AG20443 (cell line): ENCODE measurements at regions not wholly inside any gene's neighbourhood (a gene's known extent, or its start where the extent isn't known, plus 50 kb on each side); places are given as distances from the start of the nearest gene placed in this dataset.

Source experiments
- DNase-seq: peaks from one replicate; pipeline ENCODE4 v3.0.0; 2012; ENCODE audit warnings: low spot score, mixed read lengths

DNA sequence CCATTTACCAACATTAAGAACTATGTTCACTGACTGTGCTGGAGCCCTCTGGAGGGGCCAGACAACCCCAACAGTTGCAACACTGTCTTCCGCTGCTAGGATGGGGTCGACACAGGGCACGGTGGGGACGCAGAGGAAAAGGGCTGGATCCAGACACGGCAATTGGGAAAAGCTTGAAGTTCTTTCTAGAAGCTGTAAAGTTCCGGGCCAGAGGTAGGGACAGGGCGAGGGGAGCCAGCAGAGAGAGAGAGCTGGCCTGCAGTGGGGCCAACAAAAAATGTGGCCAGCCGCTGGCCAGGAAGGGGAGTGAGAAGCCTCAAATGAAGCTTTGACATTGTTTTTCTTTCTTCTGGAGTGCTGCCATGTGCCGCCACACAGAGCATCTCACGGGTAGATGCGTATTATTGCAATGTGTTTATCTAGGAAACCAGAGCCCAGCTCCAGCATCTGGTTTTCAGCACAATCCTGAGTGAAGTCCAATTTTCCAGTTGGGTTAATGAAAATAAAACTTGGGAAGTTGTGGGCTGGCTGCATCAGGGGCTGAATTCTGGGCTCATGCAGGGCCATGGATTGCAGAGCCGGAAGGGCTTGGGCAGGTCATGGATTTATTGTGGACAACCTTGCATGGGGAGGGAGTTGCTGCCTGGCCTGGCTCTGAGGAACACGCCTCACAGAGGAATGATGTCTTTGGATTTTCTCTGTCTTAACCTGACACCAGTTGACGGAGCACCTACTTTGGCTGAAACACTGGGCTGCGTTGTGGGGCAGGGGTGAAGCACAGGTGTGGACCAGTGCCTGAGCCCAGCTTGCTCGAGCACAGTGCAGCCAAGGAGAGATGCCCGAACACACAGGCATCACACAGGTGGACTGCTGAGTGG, 67.6 kb upstream of the AMPD3 start:
- peak; percentile 77 for DNase-seq

GRCh38 chr11:10388101-10388500, 67.0 kb upstream of the AMPD3 start:
- DNase-seq, result no peak

GRCh38 chr11:10388574-10388973, 66.5 kb upstream of the AMPD3 start:
- no peak for DNase-seq

GRCh38 chr11:10390375-10390774, 64.7 kb upstream of the AMPD3 start:
- DNase-seq, result no peak

- DNase-seq, result peak; percentile 28
These were observed 62.7 kb upstream of the AMPD3 start for GRCh38 chr11:10392095-10393079.

GRCh38 chr11:10394229-10395101, 60.6 kb upstream of the AMPD3 start:
- DNase-seq, result peak; percentile 40

GRCh38 chr11:10395166-10395897, 59.7 kb upstream of the AMPD3 start:
- no peak for DNase-seq

DNA sequence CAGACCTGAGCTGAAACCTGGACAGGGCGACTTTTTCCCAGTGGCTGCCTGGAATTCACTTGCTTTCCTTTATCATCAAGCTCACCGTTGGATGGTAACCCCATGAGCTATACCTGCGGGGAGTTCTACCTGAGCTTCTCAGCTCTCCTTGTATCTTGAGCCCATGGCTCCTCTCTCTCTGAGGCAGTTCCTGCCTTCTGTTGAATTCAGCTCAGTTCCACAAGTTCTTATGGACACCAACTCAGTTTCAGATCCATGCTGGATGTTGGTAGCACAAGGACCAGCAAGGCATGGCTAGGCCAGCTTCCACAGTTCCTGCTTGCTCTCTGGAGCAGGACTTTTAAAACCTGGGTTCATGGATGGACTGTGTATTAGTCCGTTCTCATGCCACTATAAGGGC, 58.3 kb upstream of the AMPD3 start:
- no peak for DNase-seq

DNA sequence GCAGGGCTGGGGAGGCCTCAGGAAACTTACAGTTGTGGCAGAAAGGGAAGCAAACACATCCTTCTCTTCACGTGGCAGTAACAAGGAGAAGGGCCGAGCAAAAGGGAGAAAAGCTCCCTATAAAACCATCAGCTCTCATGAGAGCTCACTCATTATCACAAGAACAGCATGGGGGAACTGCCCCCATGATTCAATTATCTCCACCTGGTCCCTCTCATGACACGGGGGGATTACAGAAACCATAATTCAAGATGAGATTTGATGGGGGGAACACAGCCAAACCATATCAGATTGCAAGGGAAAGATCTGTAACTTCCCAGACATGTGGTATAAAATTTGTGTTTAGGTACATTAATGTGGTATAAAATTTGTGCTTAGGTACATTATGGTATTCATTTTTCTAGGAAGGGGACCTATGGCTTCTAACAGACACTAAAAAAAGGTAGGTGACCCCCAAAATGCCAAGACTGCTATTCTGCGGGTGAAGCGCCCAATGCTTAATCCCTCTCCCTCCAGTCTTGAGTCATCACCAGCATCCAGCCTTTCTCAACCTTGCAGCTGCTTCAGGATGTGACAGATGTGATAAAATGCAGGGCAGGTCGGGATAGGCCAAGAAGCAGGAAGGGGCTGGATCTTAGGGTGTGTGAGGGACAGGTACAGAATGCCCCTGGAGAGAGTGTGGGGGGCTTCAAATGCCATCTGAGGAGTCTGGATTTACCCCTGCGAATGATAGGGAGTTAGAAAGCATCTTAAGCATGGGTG, 57.7 kb upstream of the AMPD3 start:
- DNase-seq, result no peak

- DNase-seq, result no peak
These were observed 56.5 kb upstream of the AMPD3 start for GRCh38 chr11:10398525-10398924.

- DNase-seq, result no peak
These were observed 54.2 kb upstream of the AMPD3 start for GRCh38 chr11:10400856-10401255.

GRCh38 chr11:10401256-10401655, 53.8 kb upstream of the AMPD3 start:
- DNase-seq, result no peak

- DNase-seq, result no peak
These were observed 53.2 kb upstream of the AMPD3 start for GRCh38 chr11:10401696-10402392.
